ENCODE measurements at regions not wholly inside any gene's neighbourhood (a gene's known extent, or its start where the extent isn't known, plus 50 kb on each side); places are given as distances from the start of the nearest gene placed in this dataset.

DNA sequence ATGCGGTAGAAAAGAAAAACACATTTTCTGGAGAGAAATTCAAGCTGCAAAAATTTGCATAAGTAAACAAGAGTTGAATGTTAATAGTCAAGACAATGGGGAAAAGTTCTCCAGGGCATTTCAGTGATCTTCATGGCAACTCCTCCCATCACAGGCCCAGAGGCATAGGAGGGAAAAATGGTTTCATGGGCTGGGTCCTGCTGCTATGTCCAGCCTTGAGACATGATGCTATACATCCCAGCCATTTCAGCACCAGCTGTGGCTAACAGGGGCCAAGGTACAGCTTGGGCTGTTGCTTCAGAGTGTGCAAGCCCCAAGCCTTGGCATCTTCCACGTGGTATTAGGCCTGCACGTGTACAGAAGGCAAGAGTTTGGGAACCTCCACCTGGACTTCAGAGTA is 118.6 kb upstream of the DLGAP1 start:
- Mint-ChIP-seq H3K9me3 (peaks cover 11 to 37% of the 10 kb centered on the region in 2 donors), H3K4me3 (no peak overlapping the region), H3K27me3 (ENCODE audit: low read depth in 2 of 2) (no peaks in the 10 kb centered on the region), H3K36me3 (peaks cover 17% of the 10 kb centered on the region), H3K4me1 (no peaks in the 10 kb centered on the region), H3K27ac (no peak overlapping the region)
- Histone ChIP-seq H3K4me1 (ENCODE audit: control insufficient read depth, insufficient read depth, low read length) (no peaks in the 10 kb centered on the region), H3K27ac (ENCODE audit: low read length) (no peak overlapping the region), H3K4me3 (ENCODE audit: low read length) (no peak overlapping the region), H3K27me3 (ENCODE audit: control insufficient read depth, insufficient read depth, low read length) (no peaks in the 10 kb centered on the region), H3K36me3 (ENCODE audit: control insufficient read depth, insufficient read depth, low read length) (no peaks in the 10 kb centered on the region), H3K9me3 (ENCODE audit: control insufficient read depth, insufficient read depth, low read length) (peaks cover 20% of the 10 kb centered on the region)
- 61% methylated on average over 3 of the region's 3 CpGs for WGBS (ENCODE audit: insufficient coverage)
- intact Hi-C loops (cut with micrococcal nuclease) = no loop called here
- ATAC-seq = no peak
- DNase-seq = no peak
- TF ChIP-seq, protein P1, sequence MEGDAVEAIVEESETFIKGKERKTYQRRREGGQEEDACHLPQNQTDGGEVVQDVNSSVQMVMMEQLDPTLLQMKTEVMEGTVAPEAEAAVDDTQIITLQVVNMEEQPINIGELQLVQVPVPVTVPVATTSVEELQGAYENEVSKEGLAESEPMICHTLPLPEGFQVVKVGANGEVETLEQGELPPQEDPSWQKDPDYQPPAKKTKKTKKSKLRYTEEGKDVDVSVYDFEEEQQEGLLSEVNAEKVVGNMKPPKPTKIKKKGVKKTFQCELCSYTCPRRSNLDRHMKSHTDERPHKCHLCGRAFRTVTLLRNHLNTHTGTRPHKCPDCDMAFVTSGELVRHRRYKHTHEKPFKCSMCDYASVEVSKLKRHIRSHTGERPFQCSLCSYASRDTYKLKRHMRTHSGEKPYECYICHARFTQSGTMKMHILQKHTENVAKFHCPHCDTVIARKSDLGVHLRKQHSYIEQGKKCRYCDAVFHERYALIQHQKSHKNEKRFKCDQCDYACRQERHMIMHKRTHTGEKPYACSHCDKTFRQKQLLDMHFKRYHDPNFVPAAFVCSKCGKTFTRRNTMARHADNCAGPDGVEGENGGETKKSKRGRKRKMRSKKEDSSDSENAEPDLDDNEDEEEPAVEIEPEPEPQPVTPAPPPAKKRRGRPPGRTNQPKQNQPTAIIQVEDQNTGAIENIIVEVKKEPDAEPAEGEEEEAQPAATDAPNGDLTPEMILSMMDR (IDR thresholded peaks at IDR 0.05) = no peak

DNA sequence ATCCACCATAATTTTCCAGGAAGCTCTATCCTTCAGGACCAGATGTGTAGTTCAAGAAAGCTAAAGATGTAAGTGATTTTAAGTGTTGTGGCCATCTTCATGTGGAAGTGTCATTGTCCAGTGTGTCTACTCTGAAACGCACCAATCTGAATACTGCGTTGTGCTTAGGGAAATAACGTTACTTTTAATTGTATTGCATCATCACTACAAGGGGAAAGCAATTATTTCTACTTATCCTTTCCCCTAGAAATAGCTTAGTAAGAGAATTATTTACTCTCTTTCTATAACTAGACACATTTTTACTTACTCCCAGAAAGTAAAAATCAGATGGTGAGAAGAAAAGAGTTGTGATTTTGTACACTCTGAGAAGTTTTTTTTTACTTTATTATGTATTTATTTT is 102.4 kb upstream of the DLGAP1 start:
- H3K9me3 Mint-ChIP-seq = peaks cover 11 to 14% of the 10 kb centered on the region in 2 donors
- no peaks in the 10 kb centered on the region for H3K27me3 ChIP-seq (ENCODE audit: control insufficient read depth, insufficient read depth, low read length)
- ATAC-seq (no peak), DNase-seq (no peak)
- TF ChIP-seq, protein P1 (IDR thresholded peaks at IDR 0.05) = no peak
- H3K36me3 Mint-ChIP-seq = peaks cover 7% of the 10 kb centered on the region
- no peaks in the 10 kb centered on the region for H3K9me3 ChIP-seq (ENCODE audit: control insufficient read depth, insufficient read depth, low read length)
- intact Hi-C loops (cut with micrococcal nuclease) = no loop called here
- H3K4me1 Mint-ChIP-seq = no peaks in the 10 kb centered on the region
- H3K4me1 ChIP-seq (ENCODE audit: control insufficient read depth, insufficient read depth, low read length) = no peaks in the 10 kb centered on the region
- WGBS (ENCODE audit: insufficient coverage) = no CpG with 5 or more reads among the region's 3 CpGs
- H3K4me3 ChIP-seq (ENCODE audit: low read length) = no peak overlapping the region
- H3K27ac ChIP-seq (ENCODE audit: low read length) = no peak overlapping the region
- no peaks in the 10 kb centered on the region for H3K27me3 Mint-ChIP-seq (ENCODE audit: low read depth in 2 of 2)
- H3K4me3 Mint-ChIP-seq = no peak overlapping the region
- H3K36me3 ChIP-seq (ENCODE audit: control insufficient read depth, insufficient read depth, low read length) = no peaks in the 10 kb centered on the region
- no peak overlapping the region for H3K27ac Mint-ChIP-seq

DNA sequence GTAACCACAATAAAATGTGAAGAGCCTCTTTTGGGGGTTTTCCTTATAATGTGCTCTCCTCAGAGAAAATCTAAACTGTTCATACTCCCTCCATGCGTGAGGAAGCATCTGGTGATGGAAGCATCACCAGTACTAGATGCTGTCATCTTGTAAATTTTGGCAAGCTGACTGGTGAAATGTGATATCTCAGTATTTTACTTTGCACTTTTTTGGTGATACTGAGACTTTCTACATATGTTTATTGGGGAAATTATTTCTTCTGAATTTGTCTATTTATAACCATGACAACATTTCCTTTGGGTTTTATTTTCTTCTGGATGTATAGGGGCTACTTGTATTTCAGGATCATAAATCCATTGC is 95.9 kb upstream of the DLGAP1 start:
- no peaks in the 10 kb centered on the region for H3K27me3 ChIP-seq (ENCODE audit: control insufficient read depth, insufficient read depth, low read length)
- ATAC-seq = no peak
- Mint-ChIP-seq H3K36me3 (no peaks in the 10 kb centered on the region), H3K27me3 (ENCODE audit: low read depth in 2 of 2) (no peaks in the 10 kb centered on the region), H3K4me1 (no peaks in the 10 kb centered on the region), H3K27ac (no peak overlapping the region), H3K9me3 (peaks cover 10 to 24% of the 10 kb centered on the region in 2 donors), H3K4me3 (no peak overlapping the region)
- H3K9me3 ChIP-seq (ENCODE audit: control insufficient read depth, insufficient read depth, low read length) = no peaks in the 10 kb centered on the region
- DNase-seq = no peak
- TF ChIP-seq, protein P1 (IDR thresholded peaks at IDR 0.05) = no peak
- intact Hi-C loops (cut with micrococcal nuclease) = no loop called here
- WGBS (ENCODE audit: insufficient coverage) = 57% methylated on average over 1 of the region's 1 CpG
- H3K4me3 ChIP-seq (ENCODE audit: low read length) = no peak overlapping the region
- no peaks in the 10 kb centered on the region for H3K36me3 ChIP-seq (ENCODE audit: control insufficient read depth, insufficient read depth, low read length)
- H3K27ac ChIP-seq (ENCODE audit: low read length) = no peak overlapping the region
- no peaks in the 10 kb centered on the region for H3K4me1 ChIP-seq (ENCODE audit: control insufficient read depth, insufficient read depth, low read length)

DNA sequence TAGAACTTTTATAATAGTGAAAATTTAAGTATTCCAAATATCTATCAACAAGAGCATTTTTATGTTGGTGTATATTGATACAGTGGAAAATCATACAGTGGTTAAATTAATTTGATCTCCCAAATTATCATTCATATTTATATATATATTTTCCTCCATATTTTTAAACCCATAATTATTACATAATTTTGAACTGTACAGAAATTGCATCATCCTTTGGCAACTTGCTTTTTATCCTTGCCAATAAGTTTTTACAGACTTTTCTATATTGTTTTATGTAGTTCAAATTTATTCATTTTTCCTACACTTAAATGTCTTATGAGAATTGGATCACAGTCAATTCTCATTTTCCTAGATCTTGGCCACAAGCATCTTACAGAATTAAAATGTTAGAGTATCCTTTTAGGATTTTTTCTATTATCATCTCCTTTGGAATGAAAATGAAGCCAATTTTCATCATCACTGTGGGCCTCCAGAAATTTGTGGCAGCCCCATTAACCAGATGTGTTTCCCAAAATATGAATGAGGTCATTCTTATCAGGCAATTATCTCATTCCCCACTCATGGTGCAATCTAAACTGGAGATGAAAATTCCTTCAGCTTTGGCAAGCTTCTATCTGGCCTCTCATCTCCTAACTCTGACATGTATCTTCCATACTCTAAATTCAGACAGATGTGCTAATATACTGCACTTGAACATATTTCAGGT is 94.2 kb upstream of the DLGAP1 start:
- Histone ChIP-seq H3K4me1 (ENCODE audit: control insufficient read depth, insufficient read depth, low read length) (no peaks in the 10 kb centered on the region), H3K4me3 (ENCODE audit: low read length) (no peak overlapping the region), H3K36me3 (ENCODE audit: control insufficient read depth, insufficient read depth, low read length) (no peaks in the 10 kb centered on the region), H3K27me3 (ENCODE audit: control insufficient read depth, insufficient read depth, low read length) (no peaks in the 10 kb centered on the region), H3K27ac (ENCODE audit: low read length) (no peak overlapping the region), H3K9me3 (ENCODE audit: control insufficient read depth, insufficient read depth, low read length) (no peaks in the 10 kb centered on the region)
- peaks cover 12 to 27% of the 10 kb centered on the region in 2 donors for H3K9me3 Mint-ChIP-seq
- no peak overlapping the region for H3K27ac Mint-ChIP-seq
- TF ChIP-seq, protein P1 (IDR thresholded peaks at IDR 0.05) = no peak
- H3K36me3 Mint-ChIP-seq = no peaks in the 10 kb centered on the region
- no peaks in the 10 kb centered on the region for H3K27me3 Mint-ChIP-seq (ENCODE audit: low read depth in 2 of 2)
- no peak for ATAC-seq
- DNase-seq = no peak
- no peaks in the 10 kb centered on the region for H3K4me1 Mint-ChIP-seq
- H3K4me3 Mint-ChIP-seq = no peak overlapping the region
- intact Hi-C loops (cut with micrococcal nuclease) = no loop called here

All from natural killer cell (primary cell).